Caco-2 (cell line): ENCODE measurements at regions not wholly inside any gene's neighbourhood (a gene's known extent, or its start where the extent isn't known, plus 50 kb on each side); places are given as distances from the start of the nearest gene placed in this dataset.
"Not testable (repeated sequence)": the region's sequence is repeated elsewhere in the genome, so short reads cannot be mapped to it uniquely, and the experiment has no call there.

Experiments used
- BruUV-seq: library from RNA; stranded (reverse); fragments of 400-500 nt; replicated peaks from 2 replicates; lab custom pipeline; 2021; lab: Mats Ljungman, UMichigan
- CTCF ChIA-PET: fragments of 300-600 bp; sonication (Branson Sonifier 250); formaldehyde crosslinking; loops from one replicate; lab custom pipeline; 2022; ENCODE audit warnings: antibody characterized with exemption; lab: Charles Lee
- POLR2A ChIA-PET: fragments of 300-600 bp; sonication (Branson Sonifier 250); formaldehyde crosslinking; loops from one replicate; lab custom pipeline; 2022; ENCODE audit warnings: antibody characterized with exemption; lab: Charles Lee
- DNase-seq, 2 experiments: peaks; one replicate each; pipeline versions ENCODE4 v3.0.0 to v3.0.0-alpha.2; 2020 to 2022
- H3K27me3 ChIP-seq: replicated peaks from 2 replicates; pipeline ENCODE4 v1.6.0; 2011; ENCODE audit warnings: low read length; ENCODE audit not compliant: control insufficient read depth, insufficient read depth
- H3K36me3 ChIP-seq: 2 replicates; pipeline ENCODE4 v1.5.1; 2011; ENCODE audit warnings: low read length; ENCODE audit not compliant: control insufficient read depth, insufficient read depth
- H3K4me1 ChIP-seq: fragments of 250-450 bp; sonication (Bioruptor Pico); 2 replicates; pipeline ENCODE4 v1.5.1; 2020; ENCODE audit warnings: mild to moderate bottlenecking
- H3K4me3 ChIP-seq: 2 replicates; pipeline ENCODE4 v1.5.1; 2011; ENCODE audit warnings: low read depth, mild to moderate bottlenecking, control low read depth, low read length
- H3K9me3 ChIP-seq: fragments of 250-450 bp; sonication (Bioruptor Pico); 2 replicates; pipeline ENCODE4 v1.5.1; 2020; ENCODE audit warnings: mild to moderate bottlenecking, moderate library complexity
- H3K27ac Mint-ChIP-seq: one replicate; pipeline ENCODE4 v1.8.0; 2022; ENCODE audit warnings: mixed read lengths; ENCODE audit not compliant: unreplicated experiment
- H3K27me3 Mint-ChIP-seq: one replicate; pipeline ENCODE4 v1.8.0; 2022; ENCODE audit warnings: mixed read lengths; ENCODE audit not compliant: insufficient read depth, unreplicated experiment
- H3K36me3 Mint-ChIP-seq: one replicate; pipeline ENCODE4 v1.8.0; 2022; ENCODE audit warnings: mild to moderate bottlenecking, mixed read lengths; ENCODE audit not compliant: insufficient read depth, unreplicated experiment
- H3K4me1 Mint-ChIP-seq: one replicate; pipeline ENCODE4 v1.8.0; 2022; ENCODE audit warnings: low read depth, mixed read lengths; ENCODE audit not compliant: unreplicated experiment
- H3K4me3 Mint-ChIP-seq: one replicate; pipeline ENCODE4 v1.8.0; 2022; ENCODE audit warnings: mild to moderate bottlenecking, moderate library complexity, mixed read lengths; ENCODE audit not compliant: unreplicated experiment
- H3K9me3 Mint-ChIP-seq: one replicate; pipeline ENCODE4 v1.8.0; 2022; ENCODE audit warnings: mixed read lengths; ENCODE audit not compliant: unreplicated experiment
- intact Hi-C: fragments of 100-400 bp; cut with micrococcal nuclease; formaldehyde crosslinking; loops from one replicate; pipeline ENCODE4 v1.10.0; 2022; ENCODE audit not compliant: unreplicated experiment
- TF ChIP-seq, protein P1 (sequence below), 2 experiments: fragments of 200-600 bp in 1 of 2; IDR thresholded peaks; 1 replicate in 1 of 2; 2 replicates in 1 of 2; pipeline versions ENCODE4 v1.5.1 to v1.8.0; 2011 to 2022; ENCODE audit warnings: antibody characterized with exemption in 1 of 2, control low read depth in 1 of 2, inconsistent platforms in 1 of 2, low read depth in 1 of 2, low read length in 1 of 2, mild to moderate bottlenecking in 1 of 2, moderate library complexity in 1 of 2; ENCODE audit not compliant: insufficient read depth in 1 of 2, severe bottlenecking in 1 of 2, unreplicated experiment in 1 of 2

- peaks cover 9% of the 10 kb centered on the region for H3K9me3 Mint-ChIP-seq
- ChIA-PET CTCF (no interaction called here), POLR2A (no interaction called here)
- Histone ChIP-seq H3K36me3 (no peaks in the 10 kb centered on the region), H3K4me1 (no peaks in the 10 kb centered on the region), H3K4me3 (no peak overlapping the region), H3K27me3 (no peaks in the 10 kb centered on the region), H3K9me3 (peaks cover 9% of the 10 kb centered on the region)
- TF ChIP-seq, protein P1, sequence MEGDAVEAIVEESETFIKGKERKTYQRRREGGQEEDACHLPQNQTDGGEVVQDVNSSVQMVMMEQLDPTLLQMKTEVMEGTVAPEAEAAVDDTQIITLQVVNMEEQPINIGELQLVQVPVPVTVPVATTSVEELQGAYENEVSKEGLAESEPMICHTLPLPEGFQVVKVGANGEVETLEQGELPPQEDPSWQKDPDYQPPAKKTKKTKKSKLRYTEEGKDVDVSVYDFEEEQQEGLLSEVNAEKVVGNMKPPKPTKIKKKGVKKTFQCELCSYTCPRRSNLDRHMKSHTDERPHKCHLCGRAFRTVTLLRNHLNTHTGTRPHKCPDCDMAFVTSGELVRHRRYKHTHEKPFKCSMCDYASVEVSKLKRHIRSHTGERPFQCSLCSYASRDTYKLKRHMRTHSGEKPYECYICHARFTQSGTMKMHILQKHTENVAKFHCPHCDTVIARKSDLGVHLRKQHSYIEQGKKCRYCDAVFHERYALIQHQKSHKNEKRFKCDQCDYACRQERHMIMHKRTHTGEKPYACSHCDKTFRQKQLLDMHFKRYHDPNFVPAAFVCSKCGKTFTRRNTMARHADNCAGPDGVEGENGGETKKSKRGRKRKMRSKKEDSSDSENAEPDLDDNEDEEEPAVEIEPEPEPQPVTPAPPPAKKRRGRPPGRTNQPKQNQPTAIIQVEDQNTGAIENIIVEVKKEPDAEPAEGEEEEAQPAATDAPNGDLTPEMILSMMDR (IDR thresholded peaks at IDR 0.05; ENCODE audit: insufficient read depth in 1 of 2, low read depth in 1 of 2, low read length in 1 of 2, severe bottlenecking in 1 of 2, unreplicated experiment in 1 of 2), result no peak
- no peaks in the 10 kb centered on the region for H3K36me3 Mint-ChIP-seq
- H3K27ac Mint-ChIP-seq, result no peak overlapping the region
- no peaks in the 10 kb centered on the region for H3K4me1 Mint-ChIP-seq
- no TSS peak for BruUV-seq
- no peak for DNase-seq
- no peaks in the 10 kb centered on the region for H3K27me3 Mint-ChIP-seq
- intact Hi-C loops, result no loop called here
- H3K4me3 Mint-ChIP-seq, result no peak overlapping the region
Measured at GRCh38 chr12:70008944-70009343, 183.9 kb downstream of the MYRFL start.

DNA sequence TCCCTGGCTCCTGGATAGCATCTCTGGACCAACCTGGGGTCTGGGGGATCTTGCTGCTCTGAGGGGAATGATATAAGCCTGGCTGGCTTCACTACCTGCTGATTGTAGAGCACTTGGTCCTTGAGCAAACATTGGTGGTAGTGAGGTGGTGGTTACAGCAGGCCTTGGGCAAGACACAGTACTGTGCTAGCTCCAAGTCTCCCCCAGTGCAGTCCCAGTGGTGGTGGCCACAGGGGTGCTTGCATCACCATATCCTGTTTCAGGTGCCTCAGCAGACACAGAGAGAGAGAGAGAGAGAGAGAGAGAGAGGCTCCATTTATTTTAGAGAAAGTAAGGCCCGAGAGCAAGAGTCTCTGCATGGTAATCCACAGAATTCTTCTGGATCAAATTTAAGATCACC, 186.3 kb downstream of the MYRFL start:
- intact Hi-C loops, result no loop called here
- DNase-seq, result no peak
- peaks cover 9% of the 10 kb centered on the region for H3K9me3 ChIP-seq
- no peaks in the 10 kb centered on the region for H3K36me3 ChIP-seq
- H3K4me1 ChIP-seq, result no peaks in the 10 kb centered on the region
- POLR2A ChIA-PET, result no interaction called here
- peaks cover 9% of the 10 kb centered on the region for H3K9me3 Mint-ChIP-seq
- no peaks in the 10 kb centered on the region for H3K36me3 Mint-ChIP-seq
- no TSS peak for BruUV-seq
- no peaks in the 10 kb centered on the region for H3K27me3 Mint-ChIP-seq
- no peak overlapping the region for H3K4me3 Mint-ChIP-seq
- TF ChIP-seq, protein P1 (IDR thresholded peaks at IDR 0.05; ENCODE audit: insufficient read depth in 1 of 2, low read depth in 1 of 2, low read length in 1 of 2, severe bottlenecking in 1 of 2, unreplicated experiment in 1 of 2), result no peak
- no peaks in the 10 kb centered on the region for H3K27me3 ChIP-seq
- no peaks in the 10 kb centered on the region for H3K4me1 Mint-ChIP-seq
- H3K4me3 ChIP-seq, result no peak overlapping the region
- CTCF ChIA-PET, result no interaction called here
- no peak overlapping the region for H3K27ac Mint-ChIP-seq

DNA sequence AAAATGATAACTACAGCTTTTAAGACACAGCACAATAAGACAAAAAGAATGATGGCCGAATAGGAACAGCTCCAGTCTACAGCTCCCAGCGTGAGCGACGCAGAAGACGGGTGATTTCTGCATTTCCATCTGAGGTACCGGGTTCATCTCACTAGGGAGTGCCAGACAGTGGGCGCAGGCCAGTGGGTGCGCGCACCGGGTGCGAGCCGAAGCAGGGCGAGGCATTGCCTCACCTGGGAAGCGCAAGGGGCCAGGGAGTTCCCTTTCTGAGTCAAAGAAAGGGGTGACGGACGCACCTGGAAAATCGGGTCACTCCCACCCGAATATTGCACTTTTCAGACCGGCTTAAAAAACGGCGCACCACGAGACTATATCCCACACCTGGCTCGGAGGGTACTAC, 188.0 kb downstream of the MYRFL start:
- H3K36me3 ChIP-seq, DNase-seq, H3K36me3 Mint-ChIP-seq, POLR2A ChIA-PET, H3K9me3 Mint-ChIP-seq, intact Hi-C loops, H3K9me3 ChIP-seq, H3K27me3 Mint-ChIP-seq, H3K27me3 ChIP-seq, BruUV-seq, H3K4me1 Mint-ChIP-seq, H3K4me1 ChIP-seq: not testable (repeated sequence)
- Mint-ChIP-seq H3K4me3 (peak overlapping the region; percentile 76), H3K27ac (peak overlapping the region; percentile 71)
- H3K4me3 ChIP-seq, result peak overlapping the region; percentile 27
- CTCF ChIA-PET, result interaction anchor here (1.0 kb wide), 1 partner anchor 112 kb away, joined by 3 read pairs; no protein-coding TSS in a partner anchor

DNA sequence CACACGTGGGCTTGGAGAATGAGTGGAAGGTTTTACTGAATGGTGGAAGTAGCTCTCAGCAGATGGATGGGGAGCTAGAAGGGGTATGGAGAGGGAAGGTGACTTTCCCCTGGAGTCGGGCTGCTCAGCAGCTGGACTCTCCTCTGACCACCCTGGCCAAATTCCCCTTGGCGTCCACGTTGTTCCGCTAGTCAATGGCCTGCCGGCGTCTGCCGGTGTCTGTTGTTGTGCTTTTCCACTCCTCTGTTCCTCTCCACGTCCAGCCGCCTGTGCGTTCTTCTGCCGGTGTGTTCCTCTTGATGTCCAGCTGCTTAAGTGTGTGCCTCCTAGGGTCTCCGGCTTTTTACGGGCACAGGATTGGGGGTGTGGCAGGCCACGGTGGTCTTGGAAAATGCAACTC, 203.5 kb downstream of the MYRFL start:
- TF ChIP-seq, protein P1 (IDR thresholded peaks at IDR 0.05; ENCODE audit: insufficient read depth in 1 of 2, low read depth in 1 of 2, low read length in 1 of 2, severe bottlenecking in 1 of 2, unreplicated experiment in 1 of 2), result no peak
- H3K4me1 Mint-ChIP-seq, result no peaks in the 10 kb centered on the region
- no peaks in the 10 kb centered on the region for H3K27me3 ChIP-seq
- no TSS peak for BruUV-seq
- CTCF ChIA-PET, result interaction anchor here (0.6 kb wide), 1 partner anchor 27 kb away, joined by 3 read pairs; no protein-coding TSS in a partner anchor
- H3K27ac Mint-ChIP-seq, result no peak overlapping the region
- no peak for DNase-seq
- intact Hi-C loops, result no loop called here
- POLR2A ChIA-PET, result no interaction called here
- no peaks in the 10 kb centered on the region for H3K9me3 Mint-ChIP-seq
- no peak overlapping the region for H3K4me3 Mint-ChIP-seq
- no peaks in the 10 kb centered on the region for H3K36me3 ChIP-seq
- no peaks in the 10 kb centered on the region for H3K4me1 ChIP-seq
- H3K9me3 ChIP-seq, result no peaks in the 10 kb centered on the region
- peaks cover 8% of the 10 kb centered on the region for H3K27me3 Mint-ChIP-seq
- no peaks in the 10 kb centered on the region for H3K36me3 Mint-ChIP-seq
- H3K4me3 ChIP-seq, result no peak overlapping the region
